GM12873 (cell line): ENCODE measurements at regions not wholly inside any gene's neighbourhood (a gene's known extent, or its start where the extent isn't known, plus 50 kb on each side); places are given as distances from the start of the nearest gene placed in this dataset.

Experiments used
- TF ChIP-seq, protein P1 (sequence below): IDR thresholded peaks from 2 replicates; pipeline ENCODE4 v1.5.1; 2012; ENCODE audit warnings: low read depth, mild to moderate bottlenecking, moderate library complexity, low read length, control low read depth; ENCODE audit not compliant: insufficient read depth; ENCODE audit errors: missing control alignments

DNA sequence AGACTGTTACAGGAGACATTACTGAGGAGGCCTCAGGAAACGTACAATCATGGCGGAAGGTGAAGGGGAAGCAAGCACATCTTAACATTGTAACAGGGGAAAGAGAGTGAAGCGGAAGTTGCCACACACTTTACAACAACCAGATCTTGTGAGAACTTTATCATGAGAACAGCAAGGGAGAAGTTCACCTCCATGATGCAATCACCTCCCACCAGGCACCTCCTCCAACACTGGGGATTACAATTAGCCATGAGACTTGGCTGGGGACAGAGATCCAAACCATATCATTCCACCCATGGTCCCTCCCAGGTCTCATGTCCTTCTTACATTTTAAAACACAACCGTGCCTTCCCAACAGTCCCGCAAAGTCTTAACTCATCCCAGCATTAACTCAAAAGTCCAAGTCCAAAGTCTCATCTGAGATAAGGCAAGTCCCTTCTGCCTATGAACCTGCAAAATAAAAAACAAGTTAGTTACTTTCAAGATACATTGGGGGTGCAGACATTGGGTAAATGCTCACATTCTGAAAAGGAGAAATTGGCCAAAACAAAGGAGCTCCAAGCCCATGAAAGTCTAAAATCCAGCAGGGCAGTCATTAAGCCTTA lies 138.3 kb downstream of the TMEM161B start:
- TF ChIP-seq, protein P1, sequence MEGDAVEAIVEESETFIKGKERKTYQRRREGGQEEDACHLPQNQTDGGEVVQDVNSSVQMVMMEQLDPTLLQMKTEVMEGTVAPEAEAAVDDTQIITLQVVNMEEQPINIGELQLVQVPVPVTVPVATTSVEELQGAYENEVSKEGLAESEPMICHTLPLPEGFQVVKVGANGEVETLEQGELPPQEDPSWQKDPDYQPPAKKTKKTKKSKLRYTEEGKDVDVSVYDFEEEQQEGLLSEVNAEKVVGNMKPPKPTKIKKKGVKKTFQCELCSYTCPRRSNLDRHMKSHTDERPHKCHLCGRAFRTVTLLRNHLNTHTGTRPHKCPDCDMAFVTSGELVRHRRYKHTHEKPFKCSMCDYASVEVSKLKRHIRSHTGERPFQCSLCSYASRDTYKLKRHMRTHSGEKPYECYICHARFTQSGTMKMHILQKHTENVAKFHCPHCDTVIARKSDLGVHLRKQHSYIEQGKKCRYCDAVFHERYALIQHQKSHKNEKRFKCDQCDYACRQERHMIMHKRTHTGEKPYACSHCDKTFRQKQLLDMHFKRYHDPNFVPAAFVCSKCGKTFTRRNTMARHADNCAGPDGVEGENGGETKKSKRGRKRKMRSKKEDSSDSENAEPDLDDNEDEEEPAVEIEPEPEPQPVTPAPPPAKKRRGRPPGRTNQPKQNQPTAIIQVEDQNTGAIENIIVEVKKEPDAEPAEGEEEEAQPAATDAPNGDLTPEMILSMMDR = no peak

DNA sequence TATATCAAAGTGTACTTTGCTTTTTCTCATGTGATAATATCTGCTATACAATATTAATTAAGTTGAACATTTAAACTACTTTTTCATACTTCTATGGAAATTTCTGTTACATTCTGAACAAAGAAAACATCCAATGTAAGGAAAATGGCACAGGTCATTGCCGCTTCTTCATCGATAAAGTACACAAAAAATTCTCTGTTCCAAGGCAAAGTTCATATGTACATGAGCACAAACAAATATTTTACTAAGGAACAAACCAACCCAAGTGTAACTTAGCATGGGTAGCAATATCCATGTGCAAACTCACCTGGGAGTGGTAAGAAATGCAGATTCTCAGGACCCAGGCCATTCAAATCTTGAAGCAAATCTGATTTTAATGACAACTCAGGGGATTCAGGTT lies 139.8 kb downstream of the TMEM161B start:
- TF ChIP-seq, protein P1 = no peak

DNA sequence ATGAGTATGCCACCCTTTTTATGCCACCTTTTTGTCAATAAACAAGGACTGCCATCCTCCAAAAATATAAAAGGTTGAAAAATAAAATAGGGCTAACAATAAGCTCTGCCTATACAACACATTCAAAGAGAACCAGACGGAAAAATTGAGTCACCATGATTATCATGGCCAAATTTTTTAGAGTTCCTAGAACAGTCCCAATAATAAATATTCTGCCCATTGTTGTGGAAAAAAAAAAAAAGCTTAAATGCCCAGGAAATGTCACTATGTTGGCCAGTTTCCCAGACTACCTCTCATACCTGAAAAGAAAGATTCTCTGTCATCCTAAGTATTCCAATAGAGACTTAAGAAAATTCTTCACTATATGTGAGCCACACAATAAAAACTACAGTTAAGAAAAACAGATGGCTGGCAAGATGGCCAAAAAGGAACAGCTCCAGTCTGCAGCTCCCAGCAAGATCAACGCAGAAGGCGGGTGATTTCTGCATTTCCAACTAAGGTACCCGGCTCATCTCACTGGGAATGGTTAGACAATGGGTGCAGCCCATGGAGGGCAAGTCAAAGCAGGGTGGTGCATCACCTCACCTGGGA lies 149.0 kb downstream of the TMEM161B start:
- TF ChIP-seq, protein P1 = no peak

DNA sequence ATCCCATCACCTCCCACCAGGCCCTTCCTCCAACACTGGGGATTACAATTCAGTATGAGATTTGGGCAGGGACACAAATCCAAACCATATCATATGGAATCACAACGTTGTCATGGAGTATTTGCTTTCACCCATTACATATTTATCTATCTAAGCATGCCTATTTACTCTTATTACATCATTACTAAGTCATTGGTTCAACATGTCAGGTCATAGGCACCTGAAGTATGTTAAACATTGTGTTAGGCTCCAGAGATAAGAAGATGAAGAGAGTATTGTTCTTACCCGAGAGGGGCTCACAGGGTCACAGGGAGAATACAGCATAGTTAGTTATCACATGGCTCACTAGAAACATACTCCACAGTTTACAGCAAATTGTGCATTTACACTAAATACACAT lies 150.5 kb downstream of the TMEM161B start:
- TF ChIP-seq, protein P1 = no peak

DNA sequence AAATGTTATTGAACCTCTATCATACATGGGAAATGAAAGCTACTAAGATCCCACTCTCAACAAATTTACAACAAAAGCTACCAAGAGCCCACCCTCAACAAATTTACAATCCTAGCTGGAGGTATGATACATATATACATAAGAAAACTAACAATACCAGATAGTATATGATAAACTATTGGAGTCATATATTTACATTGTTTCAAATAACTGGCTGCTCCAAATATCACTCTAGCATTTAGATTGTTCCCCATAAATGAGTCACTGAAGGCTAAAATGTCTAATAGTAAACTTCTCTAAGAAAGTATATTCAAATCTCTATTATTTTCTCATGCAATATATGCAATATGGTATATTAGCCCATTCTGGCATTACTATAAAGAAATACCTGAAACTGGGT lies 151.1 kb downstream of the TMEM161B start:
- TF ChIP-seq, protein P1 = no peak

DNA sequence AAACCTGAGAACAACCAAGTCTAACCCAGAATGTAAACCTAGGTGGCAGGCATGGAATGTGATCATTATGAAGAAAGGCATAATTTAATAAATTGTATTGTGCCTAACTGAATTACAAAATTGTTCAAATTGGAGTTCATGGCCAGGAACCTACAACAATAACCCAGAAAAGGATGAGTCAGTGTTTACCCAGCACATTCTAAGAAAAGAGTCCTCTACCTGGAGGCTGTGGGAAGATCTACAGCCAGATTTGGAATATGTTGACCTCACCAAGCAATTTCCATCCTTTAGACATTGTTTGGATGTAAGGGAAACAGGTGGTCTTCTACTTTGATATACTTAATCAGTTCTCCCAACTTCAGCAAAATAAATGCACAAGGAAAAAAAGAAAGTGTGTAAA lies 152.2 kb downstream of the TMEM161B start:
- TF ChIP-seq, protein P1 = no peak

DNA sequence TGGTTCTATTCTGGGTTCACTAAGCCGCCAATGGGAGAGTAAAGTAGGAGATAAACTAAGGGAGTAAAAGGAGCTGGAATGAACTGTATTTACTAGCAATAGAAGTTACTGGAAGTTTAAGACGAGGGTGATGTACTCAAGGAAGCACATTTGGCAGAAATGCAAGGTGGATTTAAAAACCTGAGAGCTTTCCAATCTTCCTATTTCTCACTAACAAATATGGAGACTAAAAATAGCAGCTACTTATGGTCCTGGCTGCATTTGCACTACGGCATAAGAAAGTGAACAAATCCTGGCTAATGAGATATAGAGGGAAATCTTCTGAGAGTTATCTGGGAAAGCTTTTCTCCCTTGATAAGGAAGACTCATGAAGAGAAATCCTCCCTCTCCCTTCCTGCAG lies 153.4 kb downstream of the TMEM161B start:
- TF ChIP-seq, protein P1 = no peak
